GM06990 (cell line): ENCODE measurements at regions not wholly inside any gene's neighbourhood (a gene's known extent, or its start where the extent isn't known, plus 50 kb on each side); places are given as distances from the start of the nearest gene placed in this dataset.

ENCODE experiments used
- DNase-seq: peaks from one replicate; pipeline ENCODE4 v3.0.0-alpha.2; 2011; ENCODE audit not compliant: insufficient read length; ENCODE audit errors: extremely low read depth
- H3K27me3 ChIP-seq: replicated peaks from 2 replicates; pipeline ENCODE4 v1.6.0; 2011; ENCODE audit warnings: low read length; ENCODE audit not compliant: control insufficient read depth, insufficient read depth
- H3K36me3 ChIP-seq: 2 replicates; pipeline ENCODE4 v1.5.1; 2011; ENCODE audit warnings: low read length; ENCODE audit not compliant: control insufficient read depth, insufficient read depth
- H3K4me3 ChIP-seq: replicated peaks from 2 replicates; pipeline ENCODE4 v1.5.1; 2011; ENCODE audit warnings: low read depth, mild to moderate bottlenecking, control low read depth, low read length
- CTCF ChIP-seq: IDR thresholded peaks from 2 replicates; pipeline ENCODE4 v1.5.1; 2011; ENCODE audit warnings: low read length, control low read depth, mild to moderate bottlenecking, inconsistent platforms; ENCODE audit not compliant: insufficient read depth, poor library complexity, severe bottlenecking

- TF ChIP-seq CTCF = no peak
These were observed 195.0 kb downstream of the KIF18A start for GRCh38 chr11:27912916-27913315.

GRCh38 chr11:27910186-27910931 lies 197.6 kb downstream of the KIF18A start:
- no peak for DNase-seq
- Histone ChIP-seq H3K4me3 (no peak overlapping the region), H3K36me3 (no peaks in the 10 kb centered on the region), H3K27me3 (no peaks in the 10 kb centered on the region)
- no peak for TF ChIP-seq CTCF

More at GRCh38 chr11:27912916-27913315, 195.0 kb downstream of the KIF18A start:
- no peak for DNase-seq
- Histone ChIP-seq H3K27me3 (no peaks in the 10 kb centered on the region), H3K4me3 (no peak overlapping the region), H3K36me3 (no peaks in the 10 kb centered on the region)

GRCh38 chr11:27909386-27909785 lies 198.6 kb downstream of the KIF18A start:
- Histone ChIP-seq H3K36me3 (no peaks in the 10 kb centered on the region), H3K4me3 (no peak overlapping the region), H3K27me3 (no peaks in the 10 kb centered on the region)
- DNase-seq = no peak
- no peak for TF ChIP-seq CTCF

- Histone ChIP-seq H3K27me3 (no peaks in the 10 kb centered on the region), H3K36me3 (no peaks in the 10 kb centered on the region), H3K4me3 (no peak overlapping the region)
- DNase-seq = no peak
- TF ChIP-seq CTCF = no peak
These were observed 199.3 kb downstream of the KIF18A start for GRCh38 chr11:27908621-27909020.

GRCh38 chr11:27907530-27907929 lies 200.4 kb downstream of the KIF18A start:
- Histone ChIP-seq H3K36me3 (no peaks in the 10 kb centered on the region), H3K4me3 (no peak overlapping the region), H3K27me3 (no peaks in the 10 kb centered on the region)
- no peak for DNase-seq
- TF ChIP-seq CTCF = no peak

GRCh38 chr11:27907091-27907490 lies 200.9 kb downstream of the KIF18A start:
- no peaks in the 10 kb centered on the region for H3K36me3 ChIP-seq
- no peak overlapping the region for H3K4me3 ChIP-seq
- no peaks in the 10 kb centered on the region for H3K27me3 ChIP-seq
- no peak for DNase-seq
- TF ChIP-seq CTCF = no peak
